Activated T-cell treated with anti-CD3 and anti-CD28 coated beads, Interleukin-2, amount 50 U/mL, for 4 hours (primary cell): ENCODE measurements at regions not wholly inside any gene's neighbourhood (a gene's known extent, or its start where the extent isn't known, plus 50 kb on each side); places are given as distances from the start of the nearest gene placed in this dataset.

Experiments used
- ATAC-seq, 2 donors: fragments of 200-7000 bp; cut with Tn5 transposase; one replicate each; pipeline ENCODE4 v1.10.0; 2021
- DNase-seq: peaks from one replicate; pipeline ENCODE4 v3.0.0-alpha.2; 2020
- H3K27me3 Mint-ChIP-seq: one replicate; pipeline ENCODE4 v1.8.0; 2021; ENCODE audit warnings: low read depth, mixed read lengths
- H3K36me3 Mint-ChIP-seq: one replicate; pipeline ENCODE4 v1.8.0; 2022; ENCODE audit warnings: mixed read lengths; ENCODE audit not compliant: insufficient read depth
- H3K4me1 Mint-ChIP-seq: one replicate; pipeline ENCODE4 v1.8.0; 2021; ENCODE audit warnings: low read depth, mixed read lengths
- H3K4me3 Mint-ChIP-seq: one replicate; pipeline ENCODE4 v1.8.0; 2021; ENCODE audit warnings: mild to moderate bottlenecking, moderate library complexity, mixed read lengths
- H3K9me3 Mint-ChIP-seq: one replicate; pipeline ENCODE4 v1.8.0; 2021; ENCODE audit warnings: mixed read lengths

DNA sequence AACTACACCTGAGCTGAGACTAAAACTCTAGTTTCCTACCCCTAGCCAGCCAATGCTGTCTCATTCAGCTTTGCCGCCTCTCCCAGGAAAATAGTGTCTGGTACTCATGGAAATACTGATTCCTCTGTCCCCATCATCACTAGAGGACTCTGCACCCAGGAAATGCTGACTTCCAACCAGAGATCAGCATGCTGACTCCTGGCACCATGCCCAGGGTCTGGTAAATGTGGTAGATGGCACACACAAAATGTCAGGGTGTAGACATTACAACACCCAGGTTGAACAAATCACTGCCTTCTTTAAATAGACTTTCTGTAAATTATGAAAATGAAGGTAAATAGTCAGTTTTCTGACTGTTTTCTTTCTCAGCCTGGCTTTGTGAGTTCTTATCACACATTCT, 307.3 kb upstream of the CHAC2 start:
- DNase-seq = no peak
- no peaks in the 10 kb centered on the region for H3K4me1 Mint-ChIP-seq
- ATAC-seq = no peak
- no peaks in the 10 kb centered on the region for H3K27me3 Mint-ChIP-seq
- H3K9me3 Mint-ChIP-seq = no peaks in the 10 kb centered on the region
- no peak overlapping the region for H3K4me3 Mint-ChIP-seq
- H3K36me3 Mint-ChIP-seq = no peaks in the 10 kb centered on the region

DNA sequence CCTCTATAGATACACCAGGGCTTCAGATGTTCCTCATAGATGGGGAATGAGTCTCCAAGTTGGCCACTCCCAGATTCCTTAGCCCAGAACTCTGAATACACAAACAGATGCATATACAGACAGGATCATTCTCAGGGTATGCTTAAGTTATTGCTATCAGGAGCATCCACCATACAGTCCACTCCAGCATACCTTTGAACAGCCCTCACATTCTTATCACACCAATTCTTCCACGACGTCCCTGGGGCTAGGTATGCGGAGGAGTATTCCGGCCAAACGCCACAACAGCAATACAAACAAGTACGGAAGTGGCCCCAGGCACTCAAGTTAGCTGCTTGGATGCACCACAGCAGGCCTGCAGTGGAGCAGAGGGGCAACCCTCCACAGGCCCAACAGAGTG, 312.5 kb upstream of the CHAC2 start:
- no peaks in the 10 kb centered on the region for H3K4me1 Mint-ChIP-seq
- no peak overlapping the region for H3K4me3 Mint-ChIP-seq
- ATAC-seq (no peak), DNase-seq (no peak)
- H3K27me3 Mint-ChIP-seq = no peaks in the 10 kb centered on the region
- no peaks in the 10 kb centered on the region for H3K9me3 Mint-ChIP-seq
- H3K36me3 Mint-ChIP-seq = no peaks in the 10 kb centered on the region

DNA sequence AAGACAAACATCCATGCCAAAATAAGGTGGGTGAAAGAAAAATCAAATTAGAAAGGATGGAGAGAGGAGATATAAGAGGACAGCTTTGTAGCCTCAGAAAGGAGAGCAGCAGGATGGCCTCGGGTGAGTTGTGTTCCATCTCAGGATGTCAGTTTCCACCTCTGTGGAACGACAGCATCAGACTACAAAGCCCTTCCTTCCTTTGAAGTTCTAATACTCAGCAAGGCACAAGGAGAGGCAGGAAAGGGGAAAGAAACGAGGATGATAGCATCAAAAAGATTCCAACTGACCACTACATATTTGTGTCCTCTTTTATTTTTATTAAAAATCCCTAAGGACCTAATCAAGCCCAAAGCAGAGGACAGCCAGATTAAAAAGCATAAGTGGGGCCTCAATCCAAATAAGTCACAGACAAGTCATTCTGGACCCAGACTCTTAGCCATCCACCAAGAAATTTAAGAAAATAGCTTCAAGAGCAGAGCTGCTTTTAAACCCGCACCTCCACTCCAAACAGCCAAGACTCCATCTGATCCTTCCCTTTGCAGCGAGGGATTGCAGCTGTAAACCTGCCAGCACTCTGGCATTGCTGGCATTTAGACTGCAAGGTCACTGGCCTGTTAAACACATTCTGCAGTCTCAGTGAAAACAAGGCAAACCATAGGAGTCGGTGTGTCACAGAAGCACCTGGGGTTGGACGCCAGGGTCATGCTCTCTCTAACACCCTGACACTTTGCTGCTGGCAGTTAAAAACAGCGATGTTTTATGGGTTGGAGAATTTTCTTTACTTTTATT, 314.5 kb upstream of the CHAC2 start:
- Mint-ChIP-seq H3K4me1 (no peaks in the 10 kb centered on the region), H3K4me3 (no peak overlapping the region), H3K36me3 (no peaks in the 10 kb centered on the region), H3K9me3 (no peaks in the 10 kb centered on the region), H3K27me3 (no peaks in the 10 kb centered on the region)
- no peak for ATAC-seq
- DNase-seq = no peak

DNA sequence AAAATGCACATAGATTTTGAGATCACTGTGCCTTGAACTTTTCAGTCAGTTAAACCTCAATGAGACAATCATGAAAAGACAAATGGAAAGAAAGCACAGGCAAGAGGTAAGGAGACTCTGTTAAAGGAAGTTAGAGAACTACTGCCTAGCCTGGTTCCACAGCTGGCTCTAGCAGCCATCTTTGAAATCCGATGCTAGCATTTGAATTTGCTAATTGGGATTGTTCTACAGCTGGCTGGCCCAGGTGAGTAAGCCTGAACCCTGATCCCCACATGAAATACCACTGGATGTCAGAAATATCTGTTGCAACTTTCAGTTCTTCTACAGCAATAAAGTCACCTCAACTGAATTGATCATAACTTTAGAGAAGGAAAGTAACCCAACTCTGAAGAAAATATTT, 315.2 kb upstream of the CHAC2 start:
- no peaks in the 10 kb centered on the region for H3K4me1 Mint-ChIP-seq
- ATAC-seq (no peak), DNase-seq (no peak)
- H3K36me3 Mint-ChIP-seq = no peaks in the 10 kb centered on the region
- H3K4me3 Mint-ChIP-seq = no peak overlapping the region
- no peaks in the 10 kb centered on the region for H3K27me3 Mint-ChIP-seq
- H3K9me3 Mint-ChIP-seq = no peaks in the 10 kb centered on the region

DNA sequence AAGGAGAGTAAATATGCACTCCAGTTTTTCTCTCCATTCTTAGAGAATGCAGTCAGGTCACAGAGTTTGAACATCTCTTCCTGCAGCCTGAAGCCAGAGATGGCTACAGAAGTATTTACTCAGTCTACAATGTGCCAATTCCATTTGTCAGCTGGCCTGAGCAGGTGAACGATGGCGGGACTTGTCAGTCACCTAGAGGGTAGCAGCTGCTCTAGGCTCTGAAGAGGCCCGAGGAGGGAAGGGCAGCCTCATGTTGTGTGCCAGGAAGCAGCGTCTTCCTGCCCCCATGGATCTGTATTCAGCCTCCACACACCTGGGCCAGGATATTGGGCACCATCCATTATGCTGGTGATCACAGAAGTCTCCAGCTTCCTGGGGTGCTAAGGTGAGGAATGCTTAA, 316.7 kb upstream of the CHAC2 start:
- no peaks in the 10 kb centered on the region for H3K4me1 Mint-ChIP-seq
- ATAC-seq (no peak), DNase-seq (no peak)
- no peak overlapping the region for H3K4me3 Mint-ChIP-seq
- no peaks in the 10 kb centered on the region for H3K27me3 Mint-ChIP-seq
- H3K9me3 Mint-ChIP-seq = no peaks in the 10 kb centered on the region
- no peaks in the 10 kb centered on the region for H3K36me3 Mint-ChIP-seq

DNA sequence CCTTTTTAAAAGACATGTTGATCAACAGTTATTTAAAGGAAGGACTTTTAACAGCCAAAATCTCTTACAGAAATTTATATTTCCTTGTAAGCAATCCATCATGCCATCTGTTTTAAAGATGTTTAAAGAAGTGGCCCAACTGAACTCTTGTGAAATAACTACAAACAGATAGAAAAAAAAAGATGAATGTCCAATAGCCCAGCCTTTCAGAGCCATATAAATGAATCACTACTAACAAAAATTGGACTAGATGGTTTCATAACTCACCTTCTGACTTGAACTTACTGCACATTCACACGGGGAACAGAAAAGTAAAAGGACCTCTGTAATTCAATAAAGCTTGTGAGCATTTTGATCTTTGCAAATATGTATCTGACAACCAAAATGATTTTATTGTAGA, 319.0 kb upstream of the CHAC2 start:
- H3K4me3 Mint-ChIP-seq = no peak overlapping the region
- no peak for ATAC-seq

DNA sequence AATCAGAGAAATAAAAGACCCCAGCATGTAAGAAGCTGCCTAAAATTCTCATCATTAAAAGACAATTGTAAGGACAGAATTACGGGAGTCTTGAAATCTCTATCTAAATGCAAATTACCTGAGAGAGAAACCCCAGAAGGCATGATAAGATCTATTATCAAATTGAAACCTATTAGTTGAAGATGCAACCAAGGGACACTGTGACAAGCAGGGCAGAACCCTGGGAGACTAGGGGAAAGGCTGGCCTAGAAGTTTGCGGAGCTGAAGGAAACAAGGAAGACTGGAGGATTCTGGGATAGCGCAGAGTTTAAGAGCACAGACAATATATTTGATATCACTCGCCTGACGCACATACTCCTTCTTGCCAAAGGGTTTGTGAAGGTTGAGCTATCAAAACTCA, 319.5 kb upstream of the CHAC2 start:
- H3K27me3 Mint-ChIP-seq = no peaks in the 10 kb centered on the region
- H3K4me1 Mint-ChIP-seq = peaks cover 2% of the 10 kb centered on the region
- no peak overlapping the region for H3K4me3 Mint-ChIP-seq
- ATAC-seq (no peak), DNase-seq (no peak)
- H3K9me3 Mint-ChIP-seq = no peaks in the 10 kb centered on the region
- H3K36me3 Mint-ChIP-seq = no peaks in the 10 kb centered on the region

More for the DNA sequence above, 319.0 kb upstream of the CHAC2 start:
- no peaks in the 10 kb centered on the region for H3K9me3 Mint-ChIP-seq
- peaks cover 2% of the 10 kb centered on the region for H3K4me1 Mint-ChIP-seq
- H3K36me3 Mint-ChIP-seq = no peaks in the 10 kb centered on the region
- DNase-seq = no peak
- no peaks in the 10 kb centered on the region for H3K27me3 Mint-ChIP-seq

DNA sequence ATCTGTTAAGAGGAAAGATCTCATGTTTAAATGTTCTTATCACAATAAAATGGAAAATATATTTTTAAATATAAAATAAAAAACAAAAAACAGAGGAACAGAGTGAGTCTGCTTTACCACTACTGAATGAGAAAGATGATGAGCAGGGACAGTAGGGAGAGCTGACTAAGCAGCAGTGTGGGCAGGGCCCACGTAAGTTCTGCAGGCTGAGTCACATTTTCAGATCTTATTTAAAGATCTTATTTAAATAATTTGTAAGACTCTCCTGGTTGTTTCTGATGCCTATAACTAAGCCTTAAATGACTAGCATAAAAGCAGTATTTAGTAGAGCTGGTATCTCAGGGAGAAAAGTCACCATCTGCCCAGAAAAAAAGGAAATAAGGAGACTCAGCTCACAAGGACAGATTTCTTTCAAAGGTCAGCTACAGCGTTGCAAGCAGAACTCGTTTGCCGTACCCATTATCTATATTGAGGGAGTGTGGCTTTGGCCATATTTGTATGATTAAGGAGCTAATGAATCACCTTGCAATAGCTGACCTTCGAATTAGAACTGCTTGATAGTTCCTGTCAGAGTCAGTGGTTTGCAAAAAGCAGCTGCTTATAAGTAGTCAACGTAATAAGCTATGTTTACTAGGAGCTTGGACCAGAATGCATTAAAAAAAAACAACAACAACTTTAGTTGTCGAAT, 322.1 kb upstream of the CHAC2 start:
- no peak overlapping the region for H3K4me3 Mint-ChIP-seq
- no peaks in the 10 kb centered on the region for H3K9me3 Mint-ChIP-seq
- H3K27me3 Mint-ChIP-seq = peaks cover 2% of the 10 kb centered on the region
- DNase-seq (no peak), ATAC-seq (peak; percentile 60 to 69)
- H3K36me3 Mint-ChIP-seq = no peaks in the 10 kb centered on the region
- peaks cover 2% of the 10 kb centered on the region for H3K4me1 Mint-ChIP-seq

DNA sequence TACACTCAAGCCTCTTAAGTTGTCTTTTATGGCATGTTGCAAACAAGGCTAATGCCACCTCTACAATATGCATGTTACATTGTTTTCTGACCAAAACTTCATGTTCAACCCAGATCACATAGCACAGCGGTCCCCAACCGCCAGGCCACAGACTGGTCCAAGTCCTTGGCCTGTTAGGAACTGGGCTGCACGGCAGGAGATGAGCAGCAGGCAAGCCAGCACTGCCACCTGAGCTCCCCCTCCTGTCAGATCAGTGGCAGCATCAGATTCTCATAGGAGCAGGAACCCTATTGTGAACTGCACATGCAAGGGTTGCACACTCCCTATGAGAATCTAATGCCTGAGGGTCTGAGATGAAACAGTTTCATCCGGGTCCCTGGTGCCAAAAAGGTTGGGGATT, 324.8 kb upstream of the CHAC2 start:
- Mint-ChIP-seq H3K4me1 (peaks cover 2% of the 10 kb centered on the region), H3K4me3 (no peak overlapping the region), H3K27me3 (peaks cover 2% of the 10 kb centered on the region), H3K36me3 (no peaks in the 10 kb centered on the region), H3K9me3 (no peaks in the 10 kb centered on the region)
- no peak for DNase-seq
- ATAC-seq = no peak

DNA sequence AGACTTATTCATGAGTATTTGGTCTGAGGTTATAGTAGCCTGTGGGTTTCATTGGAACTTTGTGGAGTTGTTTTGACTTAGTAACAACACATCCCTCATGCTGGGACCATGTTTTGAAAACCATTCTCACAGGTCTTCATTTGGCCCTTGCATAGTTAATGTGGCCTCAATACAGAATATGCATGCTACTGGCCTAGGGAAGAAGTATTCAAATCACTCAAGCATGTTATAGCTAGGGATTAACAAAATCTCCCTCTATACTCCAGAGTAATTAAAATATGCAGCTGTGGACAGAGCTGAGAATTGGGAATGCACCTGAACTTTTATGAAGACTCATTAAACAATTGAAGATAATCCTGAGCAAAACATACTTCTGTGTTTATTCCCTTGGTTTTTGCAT, 325.5 kb upstream of the CHAC2 start:
- Mint-ChIP-seq H3K9me3 (no peaks in the 10 kb centered on the region), H3K4me1 (peaks cover 2% of the 10 kb centered on the region)
- no peak for DNase-seq

DNA sequence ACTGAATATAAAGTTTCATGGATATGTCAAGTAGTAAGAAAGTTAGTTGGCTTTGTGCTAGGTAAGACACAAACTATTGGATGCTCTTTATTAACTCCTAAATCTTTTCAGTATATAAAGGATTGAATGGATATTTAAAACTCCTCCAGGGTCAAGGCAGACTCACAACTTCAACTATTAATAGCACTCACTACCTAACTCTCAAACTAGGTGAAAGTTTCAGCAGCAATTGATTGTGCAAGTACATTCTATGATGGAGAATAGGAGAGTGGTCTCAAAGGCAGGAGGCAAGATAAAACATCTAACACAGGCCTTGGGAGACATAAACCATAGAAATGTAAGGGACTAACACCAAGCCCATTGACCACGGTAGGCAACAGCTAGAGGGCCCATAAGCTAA, 328.9 kb upstream of the CHAC2 start:
- peaks cover 5% of the 10 kb centered on the region for H3K27me3 Mint-ChIP-seq
- no peaks in the 10 kb centered on the region for H3K9me3 Mint-ChIP-seq
- ATAC-seq (no peak), DNase-seq (no peak)
- no peaks in the 10 kb centered on the region for H3K36me3 Mint-ChIP-seq
- no peaks in the 10 kb centered on the region for H3K4me1 Mint-ChIP-seq
- H3K4me3 Mint-ChIP-seq = no peak overlapping the region

More for the DNA sequence above, 325.5 kb upstream of the CHAC2 start:
- Mint-ChIP-seq H3K27me3 (peaks cover 2% of the 10 kb centered on the region), H3K36me3 (no peaks in the 10 kb centered on the region), H3K4me3 (no peak overlapping the region)
- ATAC-seq = no peak

DNA sequence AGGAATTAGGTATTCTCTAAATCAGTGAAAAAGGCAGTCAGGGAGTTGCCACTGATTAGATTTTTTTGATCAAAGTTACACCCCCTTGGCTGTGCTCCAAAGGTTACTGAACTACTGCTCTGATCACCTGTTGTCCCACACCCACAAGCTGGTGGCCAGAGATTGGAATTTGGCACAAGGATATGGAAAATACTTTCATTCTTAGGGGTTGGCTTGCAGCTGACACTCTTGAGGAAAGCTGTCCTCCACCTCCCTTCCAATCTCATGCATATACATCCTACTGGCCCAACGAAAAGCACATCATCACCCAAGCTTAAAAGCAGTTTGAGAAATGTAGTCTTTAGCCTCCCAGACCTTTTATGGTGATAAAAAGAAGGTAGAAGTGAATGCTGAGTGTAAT, 329.5 kb upstream of the CHAC2 start:
- H3K4me1 Mint-ChIP-seq = no peaks in the 10 kb centered on the region
- H3K36me3 Mint-ChIP-seq = no peaks in the 10 kb centered on the region
- DNase-seq (no peak), ATAC-seq (no peak)
- no peaks in the 10 kb centered on the region for H3K9me3 Mint-ChIP-seq
- H3K27me3 Mint-ChIP-seq = peaks cover 7% of the 10 kb centered on the region
- no peak overlapping the region for H3K4me3 Mint-ChIP-seq

DNA sequence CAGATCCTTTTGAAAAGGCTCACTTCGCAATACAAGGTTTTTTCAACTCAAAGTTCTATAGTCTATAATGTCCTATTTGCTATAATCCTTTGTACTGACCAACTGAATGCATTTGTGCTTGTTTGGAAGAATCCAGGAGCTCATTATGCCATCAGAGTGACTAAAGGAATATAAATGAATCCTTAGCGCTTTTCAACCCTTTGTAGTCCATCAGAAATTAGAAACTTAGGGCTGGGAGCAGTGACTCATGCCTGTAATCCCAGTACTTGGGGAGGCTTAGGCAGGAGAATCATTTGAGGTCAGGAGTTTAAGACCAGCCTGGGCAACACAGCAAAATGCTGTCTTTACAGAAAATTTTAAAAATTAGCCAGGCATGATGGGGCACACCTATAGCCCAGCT, 330.2 kb upstream of the CHAC2 start:
- no peaks in the 10 kb centered on the region for H3K4me1 Mint-ChIP-seq
- ATAC-seq (no peak), DNase-seq (no peak)
- H3K9me3 Mint-ChIP-seq = no peaks in the 10 kb centered on the region
- H3K36me3 Mint-ChIP-seq = no peaks in the 10 kb centered on the region
- no peak overlapping the region for H3K4me3 Mint-ChIP-seq
- peaks cover 6% of the 10 kb centered on the region for H3K27me3 Mint-ChIP-seq

DNA sequence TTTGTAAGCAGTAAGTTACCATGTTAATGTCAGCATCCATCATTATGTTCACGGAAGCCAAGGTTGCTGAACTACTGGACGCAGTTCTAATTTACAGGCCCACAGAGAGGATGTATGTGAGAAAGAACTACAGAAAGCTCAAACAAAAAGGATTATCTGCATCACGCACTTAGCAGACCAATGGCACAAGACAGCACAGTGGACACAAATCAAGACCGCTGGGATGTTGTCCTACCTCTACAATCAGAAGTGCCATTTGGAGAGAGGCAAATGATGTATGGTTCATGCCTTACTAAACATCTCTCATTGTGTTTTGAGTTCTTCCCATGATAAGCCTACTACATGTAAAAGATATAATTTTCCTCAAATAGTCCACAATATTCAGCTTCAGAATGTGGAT, 330.7 kb upstream of the CHAC2 start:
- H3K4me3 Mint-ChIP-seq = no peak overlapping the region
- peaks cover 6% of the 10 kb centered on the region for H3K27me3 Mint-ChIP-seq
- H3K9me3 Mint-ChIP-seq = no peaks in the 10 kb centered on the region
- no peaks in the 10 kb centered on the region for H3K4me1 Mint-ChIP-seq
- ATAC-seq (no peak), DNase-seq (no peak)
- no peaks in the 10 kb centered on the region for H3K36me3 Mint-ChIP-seq

DNA sequence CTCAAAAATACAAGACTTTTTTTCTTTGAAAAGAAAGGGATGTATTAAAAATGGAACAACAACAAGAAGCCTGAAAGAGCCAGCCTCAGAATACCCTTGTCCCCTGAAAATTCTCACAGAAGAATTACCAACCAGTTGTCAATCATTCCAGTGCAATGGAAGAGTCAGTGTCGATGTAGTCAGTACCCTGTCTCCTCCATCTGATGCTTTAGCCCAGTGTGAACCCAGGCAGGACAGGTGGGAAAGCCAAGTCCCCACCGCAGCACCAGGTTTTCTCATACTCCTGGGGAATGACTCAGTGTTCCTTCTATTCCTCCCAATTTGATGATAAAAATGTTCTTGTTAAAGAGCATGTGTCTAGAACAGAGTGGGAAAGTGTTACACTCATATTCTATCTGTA, 332.0 kb upstream of the CHAC2 start:
- no peak for DNase-seq
- Mint-ChIP-seq H3K4me1 (no peaks in the 10 kb centered on the region), H3K9me3 (no peaks in the 10 kb centered on the region), H3K4me3 (no peak overlapping the region), H3K36me3 (no peaks in the 10 kb centered on the region), H3K27me3 (peaks cover 6% of the 10 kb centered on the region)
- ATAC-seq = no peak
